Muscle of leg (tissue), 3 donors: ENCODE measurements at regions not wholly inside any gene's neighbourhood (a gene's known extent, or its start where the extent isn't known, plus 50 kb on each side); places are given as distances from the start of the nearest gene placed in this dataset.

Experiments used
- DNase-seq: peaks from one replicate; pipeline ENCODE4 v3.0.0; 2013
- H3K27ac ChIP-seq: one replicate; pipeline ENCODE4 v1.5.1; 2013; ENCODE audit warnings: mild to moderate bottlenecking, low read length, control low read depth
- H3K27me3 ChIP-seq: one replicate; pipeline ENCODE4 v1.6.1; 2013; ENCODE audit warnings: low read length; ENCODE audit not compliant: control insufficient read depth, insufficient read depth
- H3K36me3 ChIP-seq: one replicate; pipeline ENCODE4 v1.6.1; 2013; ENCODE audit warnings: low read length; ENCODE audit not compliant: control insufficient read depth, insufficient read depth
- H3K4me1 ChIP-seq: one replicate; pipeline ENCODE4 v1.6.1; 2013; ENCODE audit warnings: low read length; ENCODE audit not compliant: control insufficient read depth, insufficient read depth
- H3K4me3 ChIP-seq: one replicate; pipeline ENCODE4 v1.5.1; 2013; ENCODE audit warnings: low read length, control low read depth
- H3K9me3 ChIP-seq: replicated peaks from 2 replicates; pipeline ENCODE4 v1.6.1; 2013; ENCODE audit warnings: low read depth, low read length; ENCODE audit not compliant: control insufficient read depth
- WGBS: methylation state at CpG from one replicate; pipeline ENCODE4 v1.1.5; 2013; ENCODE audit warnings: missing lambda C conversion rate; ENCODE audit not compliant: insufficient coverage; 5-methylcytosine and 5-hydroxymethylcytosine counted together

- Histone ChIP-seq H3K27me3 (no peaks in the 10 kb centered on the region), H3K27ac (no peak overlapping the region), H3K9me3 (no peaks in the 10 kb centered on the region), H3K36me3 (no peaks in the 10 kb centered on the region), H3K4me1 (peaks cover 4% of the 10 kb centered on the region), H3K4me3 (no peak overlapping the region)
- peak; percentile 92 for DNase-seq
- no CpG with 5 or more reads among the region's 4 CpGs for WGBS
These were observed 371.3 kb downstream of the GRIN2B start for GRCh38 chr12:13609894-13610679.

- peaks cover 9% of the 10 kb centered on the region for H3K4me1 ChIP-seq
- WGBS, result 38% methylated on average over 3 of the region's 4 CpGs
- no peak overlapping the region for H3K27ac ChIP-seq
- no peak for DNase-seq
- H3K4me3 ChIP-seq, result no peak overlapping the region
- H3K36me3 ChIP-seq, result no peaks in the 10 kb centered on the region
- H3K27me3 ChIP-seq, result no peaks in the 10 kb centered on the region
- no peaks in the 10 kb centered on the region for H3K9me3 ChIP-seq
These were observed 375.1 kb downstream of the GRIN2B start for GRCh38 chr12:13606290-13606689.

- Histone ChIP-seq H3K27ac (no peak overlapping the region), H3K4me1 (peaks cover 11% of the 10 kb centered on the region), H3K27me3 (no peaks in the 10 kb centered on the region), H3K36me3 (no peaks in the 10 kb centered on the region), H3K9me3 (no peaks in the 10 kb centered on the region), H3K4me3 (no peak overlapping the region)
- WGBS, result 24% methylated on average over 3 of the region's 5 CpGs
- DNase-seq, result no peak
These were observed 377.4 kb downstream of the GRIN2B start for GRCh38 chr12:13603953-13604352.

GRCh38 chr12:13602172-13602571 is 379.2 kb downstream of the GRIN2B start:
- no CpG with 5 or more reads among the region's 2 CpGs for WGBS
- Histone ChIP-seq H3K36me3 (no peaks in the 10 kb centered on the region), H3K9me3 (no peaks in the 10 kb centered on the region), H3K27ac (no peak overlapping the region), H3K4me1 (peaks cover 16% of the 10 kb centered on the region), H3K4me3 (no peak overlapping the region), H3K27me3 (no peaks in the 10 kb centered on the region)
- peak; percentile 43 for DNase-seq

- H3K36me3 ChIP-seq, result no peaks in the 10 kb centered on the region
- WGBS, result 13% methylated on average over 2 of the region's 4 CpGs
- no peaks in the 10 kb centered on the region for H3K27me3 ChIP-seq
- no peaks in the 10 kb centered on the region for H3K9me3 ChIP-seq
- no peak overlapping the region for H3K27ac ChIP-seq
- DNase-seq, result peak; percentile 64
- no peak overlapping the region for H3K4me3 ChIP-seq
- H3K4me1 ChIP-seq, result peaks cover 24% of the 10 kb centered on the region
These were observed 382.2 kb downstream of the GRIN2B start for GRCh38 chr12:13599176-13599575.

GRCh38 chr12:13597837-13598236 is 383.6 kb downstream of the GRIN2B start:
- Histone ChIP-seq H3K27ac (no peak overlapping the region), H3K4me3 (no peak overlapping the region)
- 71% methylated on average over 1 of the region's 2 CpGs for WGBS

GRCh38 chr12:13597166-13597565 is 384.2 kb downstream of the GRIN2B start:
- no peak for DNase-seq
- Histone ChIP-seq H3K9me3 (no peaks in the 10 kb centered on the region), H3K27ac (no peak overlapping the region), H3K36me3 (no peaks in the 10 kb centered on the region), H3K4me1 (peaks cover 22% of the 10 kb centered on the region), H3K27me3 (no peaks in the 10 kb centered on the region), H3K4me3 (no peak overlapping the region)
- WGBS, result no CpG with 5 or more reads among the region's 4 CpGs

More at GRCh38 chr12:13597837-13598236, 383.6 kb downstream of the GRIN2B start:
- DNase-seq, result no peak
- H3K9me3 ChIP-seq, result no peaks in the 10 kb centered on the region
- no peaks in the 10 kb centered on the region for H3K27me3 ChIP-seq
- peaks cover 24% of the 10 kb centered on the region for H3K4me1 ChIP-seq
- no peaks in the 10 kb centered on the region for H3K36me3 ChIP-seq

GRCh38 chr12:13596714-13597113 is 384.7 kb downstream of the GRIN2B start:
- peak; percentile 25 for DNase-seq
- peaks cover 19% of the 10 kb centered on the region for H3K4me1 ChIP-seq
- 33% methylated on average over 1 of the region's 1 CpG for WGBS
- H3K27me3 ChIP-seq, result no peaks in the 10 kb centered on the region
- no peaks in the 10 kb centered on the region for H3K9me3 ChIP-seq
- no peak overlapping the region for H3K4me3 ChIP-seq
- H3K36me3 ChIP-seq, result no peaks in the 10 kb centered on the region
- H3K27ac ChIP-seq, result no peak overlapping the region

- H3K4me1 ChIP-seq, result peaks cover 19% of the 10 kb centered on the region
- H3K4me3 ChIP-seq, result no peak overlapping the region
- DNase-seq, result peak; percentile 53
- no peak overlapping the region for H3K27ac ChIP-seq
- WGBS, result 100% methylated on average over 1 of the region's 2 CpGs
- H3K36me3 ChIP-seq, result no peaks in the 10 kb centered on the region
- H3K9me3 ChIP-seq, result no peaks in the 10 kb centered on the region
- H3K27me3 ChIP-seq, result no peaks in the 10 kb centered on the region
These were observed 385.6 kb downstream of the GRIN2B start for GRCh38 chr12:13595536-13596443.
